HG03045 (cell line): ENCODE measurements at regions not wholly inside any gene's neighbourhood (a gene's known extent, or its start where the extent isn't known, plus 50 kb on each side); places are given as distances from the start of the nearest gene placed in this dataset.

Source experiments
- ATAC-seq: cut with Tn5 transposase; IDR thresholded peaks from one replicate; pipeline ENCODE4 v1.9.1; 2021; ENCODE audit warnings: mild to moderate bottlenecking, moderate library complexity; ENCODE audit not compliant: unreplicated experiment

- no peak for ATAC-seq
Measured at GRCh38 chr7:91323626-91324158, 59.5 kb downstream of the FZD1 start.

- ATAC-seq = no peak
Measured at GRCh38 chr7:91324663-91325062, 60.4 kb downstream of the FZD1 start.

- no peak for ATAC-seq
Measured at GRCh38 chr7:91325726-91326125, 61.5 kb downstream of the FZD1 start.

- no peak for ATAC-seq
Measured at GRCh38 chr7:91326516-91327199, 62.4 kb downstream of the FZD1 start.

GRCh38 chr7:91327346-91327745, 63.1 kb downstream of the FZD1 start:
- no peak for ATAC-seq

GRCh38 chr7:91329571-91329970, 65.3 kb downstream of the FZD1 start:
- no peak for ATAC-seq

GRCh38 chr7:91330191-91330808, 66.1 kb downstream of the FZD1 start:
- ATAC-seq = no peak

GRCh38 chr7:91330866-91331265, 66.6 kb downstream of the FZD1 start:
- no peak for ATAC-seq

- ATAC-seq = no peak
Measured at GRCh38 chr7:91336106-91336505, 71.9 kb downstream of the FZD1 start.

- no peak for ATAC-seq
Measured at GRCh38 chr7:91338226-91339020, 74.2 kb downstream of the FZD1 start.

GRCh38 chr7:91342346-91342745, 78.1 kb downstream of the FZD1 start:
- ATAC-seq = no peak

GRCh38 chr7:91343420-91343960, 79.3 kb downstream of the FZD1 start:
- no peak for ATAC-seq

- ATAC-seq = no peak
Measured at GRCh38 chr7:91343996-91344629, 79.9 kb downstream of the FZD1 start.

GRCh38 chr7:91344911-91345310, 80.7 kb downstream of the FZD1 start:
- peak; percentile 41 for ATAC-seq

- ATAC-seq = peak; percentile 75
Measured at GRCh38 chr7:91345449-91345848, 81.2 kb downstream of the FZD1 start.

GRCh38 chr7:91346426-91346825, 82.2 kb downstream of the FZD1 start:
- no peak for ATAC-seq

GRCh38 chr7:91347290-91347689, 83.1 kb downstream of the FZD1 start:
- no peak for ATAC-seq

- no peak for ATAC-seq
Measured at GRCh38 chr7:91348711-91349110, 84.5 kb downstream of the FZD1 start.

- no peak for ATAC-seq
Measured at GRCh38 chr7:91351374-91351773, 87.1 kb downstream of the FZD1 start.

- no peak for ATAC-seq
Measured at GRCh38 chr7:91352091-91352490, 87.9 kb downstream of the FZD1 start.

- ATAC-seq = no peak
Measured at GRCh38 chr7:91353848-91354247, 89.6 kb downstream of the FZD1 start.
